Epidermal melanocyte (primary cell): ENCODE measurements at regions not wholly inside any gene's neighbourhood (a gene's known extent, or its start where the extent isn't known, plus 50 kb on each side); places are given as distances from the start of the nearest gene placed in this dataset.

Experiments
- DNase-seq: peaks from one replicate; pipeline ENCODE4 v3.0.0; 2011; ENCODE audit warnings: low spot score; ENCODE audit not compliant: insufficient read length

- DNase-seq = no peak
Observed at GRCh38 chr2:18380321-18380720, 180.1 kb downstream of the RDH14 start.

GRCh38 chr2:18379870-18380269, 180.6 kb downstream of the RDH14 start:
- DNase-seq = no peak

GRCh38 chr2:18378020-18378653, 182.3 kb downstream of the RDH14 start:
- DNase-seq = no peak

- no peak for DNase-seq
Observed at GRCh38 chr2:18376936-18377335, 183.5 kb downstream of the RDH14 start.

GRCh38 chr2:18373664-18374063, 186.8 kb downstream of the RDH14 start:
- no peak for DNase-seq

GRCh38 chr2:18373081-18373480, 187.4 kb downstream of the RDH14 start:
- DNase-seq = no peak

GRCh38 chr2:18372641-18373040, 187.8 kb downstream of the RDH14 start:
- DNase-seq = no peak

GRCh38 chr2:18369760-18370159, 190.7 kb downstream of the RDH14 start:
- no peak for DNase-seq

- DNase-seq = no peak
Observed at GRCh38 chr2:18368008-18368407, 192.4 kb downstream of the RDH14 start.

GRCh38 chr2:18365342-18365741, 195.1 kb downstream of the RDH14 start:
- no peak for DNase-seq

- DNase-seq = no peak
Observed at GRCh38 chr2:18363348-18363747, 197.1 kb downstream of the RDH14 start.

- no peak for DNase-seq
Observed at GRCh38 chr2:18362696-18363095, 197.8 kb downstream of the RDH14 start.

GRCh38 chr2:18357537-18357936, 202.9 kb downstream of the RDH14 start:
- DNase-seq = no peak

- no peak for DNase-seq
Observed at GRCh38 chr2:18356676-18357075, 203.8 kb downstream of the RDH14 start.

GRCh38 chr2:18349421-18349820, 211.0 kb downstream of the RDH14 start:
- DNase-seq = no peak

- no peak for DNase-seq
Observed at GRCh38 chr2:18346874-18347273, 213.6 kb downstream of the RDH14 start.

- no peak for DNase-seq
Observed at GRCh38 chr2:18346344-18346743, 214.1 kb downstream of the RDH14 start.

- no peak for DNase-seq
Observed at GRCh38 chr2:18345848-18346247, 214.6 kb downstream of the RDH14 start.

GRCh38 chr2:18342901-18343300, 217.6 kb downstream of the RDH14 start:
- DNase-seq = no peak

GRCh38 chr2:18339326-18339725, 221.1 kb downstream of the RDH14 start:
- no peak for DNase-seq

GRCh38 chr2:18336975-18337374, 223.5 kb downstream of the RDH14 start:
- DNase-seq = no peak

- no peak for DNase-seq
Observed at GRCh38 chr2:18332477-18332876, 228.0 kb downstream of the RDH14 start.

GRCh38 chr2:18325118-18325517, 235.3 kb downstream of the RDH14 start:
- no peak for DNase-seq

- DNase-seq = no peak
Observed at GRCh38 chr2:18319987-18320386, 240.5 kb downstream of the RDH14 start.
